Amniotic epithelial cell (primary cell): ENCODE measurements at regions not wholly inside any gene's neighbourhood (a gene's known extent, or its start where the extent isn't known, plus 50 kb on each side); places are given as distances from the start of the nearest gene placed in this dataset.
"Not testable (repeated sequence)": the region's sequence is repeated elsewhere in the genome, so short reads cannot be mapped to it uniquely, and the experiment has no call there.

ENCODE experiments used
- DNase-seq: peaks from one replicate; pipeline ENCODE4 v3.0.0-alpha.2; 2010; ENCODE audit warnings: low read depth

GRCh38 chr16:35196313-35196712 is 1736.9 kb downstream of the TP53TG3F start:
- DNase-seq, result no peak

- DNase-seq, result no peak
Measured at GRCh38 chr16:35197656-35198055, 1738.2 kb downstream of the TP53TG3F start.

- no peak for DNase-seq
Measured at GRCh38 chr16:35198223-35199199, 1739.1 kb downstream of the TP53TG3F start.

- no peak for DNase-seq
Measured at GRCh38 chr16:35200662-35201061, 1741.2 kb downstream of the TP53TG3F start.

- DNase-seq, result no peak
Measured at GRCh38 chr16:35201151-35201550, 1741.7 kb downstream of the TP53TG3F start.

- no peak for DNase-seq
Measured at GRCh38 chr16:35203636-35204035, 1744.2 kb downstream of the TP53TG3F start.

GRCh38 chr16:35207059-35207999 is 1747.9 kb downstream of the TP53TG3F start:
- no peak for DNase-seq

GRCh38 chr16:35208001-35208935 is 1748.9 kb downstream of the TP53TG3F start:
- no peak for DNase-seq

- no peak for DNase-seq
Measured at GRCh38 chr16:35210681-35211433, 1751.4 kb downstream of the TP53TG3F start.

- DNase-seq, result no peak
Measured at GRCh38 chr16:35214840-35215239, 1755.4 kb downstream of the TP53TG3F start.

GRCh38 chr16:35215287-35215686 is 1755.9 kb downstream of the TP53TG3F start:
- no peak for DNase-seq

GRCh38 chr16:35216261-35216660 is 1756.8 kb downstream of the TP53TG3F start:
- not testable (repeated sequence) for DNase-seq

GRCh38 chr16:35221482-35222185 is 1762.2 kb downstream of the TP53TG3F start:
- no peak for DNase-seq

- no peak for DNase-seq
Measured at GRCh38 chr16:35234679-35235078, 1775.3 kb downstream of the TP53TG3F start.

- no peak for DNase-seq
Measured at GRCh38 chr16:35239561-35239960, 1780.1 kb downstream of the TP53TG3F start.

GRCh38 chr16:35249051-35249450 is 1789.6 kb downstream of the TP53TG3F start:
- DNase-seq, result no peak

GRCh38 chr16:35252356-35252936 is 1793.0 kb downstream of the TP53TG3F start:
- DNase-seq, result peak; percentile 3

- DNase-seq, result no peak
Measured at GRCh38 chr16:35255186-35255803, 1795.9 kb downstream of the TP53TG3F start.

GRCh38 chr16:35255816-35256215 is 1796.4 kb downstream of the TP53TG3F start:
- no peak for DNase-seq
